Ishikawa (cell line): ENCODE measurements at regions not wholly inside any gene's neighbourhood (a gene's known extent, or its start where the extent isn't known, plus 50 kb on each side); places are given as distances from the start of the nearest gene placed in this dataset.

Experiments used
- REST ChIP-seq: IDR thresholded peaks from 2 replicates; pipeline ENCODE4 v1.6.1; 2012; ENCODE audit warnings: low read depth, mild to moderate bottlenecking
- TAF1 ChIP-seq: IDR thresholded peaks from 2 replicates; pipeline ENCODE4 v1.6.1; 2012; ENCODE audit warnings: low read depth, mild to moderate bottlenecking
- ZBTB7A ChIP-seq: IDR thresholded peaks from 2 replicates; pipeline ENCODE4 v1.6.1; 2012; ENCODE audit warnings: low read depth
- TF ChIP-seq, protein P1 (sequence below): IDR thresholded peaks from 2 replicates; pipeline ENCODE4 v1.6.1; 2012

DNA sequence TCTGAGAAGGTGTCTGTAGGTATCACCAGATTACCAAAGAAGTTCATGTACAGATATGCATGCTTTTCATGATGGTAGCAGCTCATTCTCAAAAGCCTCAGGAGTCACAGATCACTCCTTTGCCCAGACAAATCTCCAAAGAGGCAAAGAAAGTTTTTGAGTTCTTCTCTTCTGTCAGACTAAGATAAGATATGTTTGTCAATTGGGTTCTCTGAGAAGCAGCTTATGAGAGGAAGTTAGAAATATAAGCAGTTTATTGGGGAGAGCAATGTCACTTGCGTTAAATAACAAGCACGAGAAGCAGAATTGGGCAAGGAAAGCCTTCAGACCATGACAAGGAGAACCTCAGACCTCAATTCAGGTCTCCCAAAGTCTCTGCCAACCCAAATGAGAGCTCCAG is 219.2 kb upstream of the KLF4 start:
- TF ChIP-seq TAF1 = no peak
- no peak for TF ChIP-seq REST
- no peak for TF ChIP-seq ZBTB7A
- TF ChIP-seq, protein P1, sequence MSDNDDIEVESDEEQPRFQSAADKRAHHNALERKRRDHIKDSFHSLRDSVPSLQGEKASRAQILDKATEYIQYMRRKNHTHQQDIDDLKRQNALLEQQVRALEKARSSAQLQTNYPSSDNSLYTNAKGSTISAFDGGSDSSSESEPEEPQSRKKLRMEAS = no peak
